ENCODE measurements at regions not wholly inside any gene's neighbourhood (a gene's known extent, or its start where the extent isn't known, plus 50 kb on each side); places are given as distances from the start of the nearest gene placed in this dataset.

DNA sequence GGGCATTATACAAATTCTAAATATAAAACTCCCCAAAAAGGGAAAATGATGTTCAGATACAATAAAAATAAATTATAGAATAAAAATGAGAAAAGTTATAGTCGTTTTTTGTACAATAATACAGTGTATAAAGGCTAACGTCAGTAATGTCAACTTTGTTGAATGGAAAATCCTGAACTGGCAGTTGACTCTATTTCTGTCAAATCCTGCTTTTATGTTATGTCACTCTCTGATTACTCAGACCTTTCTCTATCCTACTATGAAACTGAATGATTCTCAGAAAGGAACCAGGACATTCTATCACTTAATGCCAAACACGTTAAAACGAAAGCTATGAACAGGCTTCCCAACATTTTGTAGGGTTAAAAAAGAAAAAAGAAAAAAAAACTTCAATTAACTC is 636.4 kb downstream of the USP25 start:
- Histone ChIP-seq H3K27ac (no peak overlapping the region), H3K9me3 (ENCODE audit: low read depth, low read length) (no peaks in the 10 kb centered on the region), H3K36me3 (ENCODE audit: insufficient read depth, low read length) (no peaks in the 10 kb centered on the region), H3K4me3 (no peak overlapping the region), H3K9ac (ENCODE audit: insufficient read length) (no peak overlapping the region)
- DNase-seq (ENCODE audit: low read depth, low spot score) = no peak
- TF ChIP-seq POLR2AphosphoS5 (IDR thresholded peaks at IDR 0.05; ENCODE audit: borderline replicate concordance, low read depth, low read length) (no peak), EZH2 (IDR thresholded peaks at IDR 0.05) (no peak), FOXP2 (optimal IDR thresholded peaks at IDR 0.05; ENCODE audit: control extremely low read depth, extremely low read length, insufficient read depth) (no peak)

DNA sequence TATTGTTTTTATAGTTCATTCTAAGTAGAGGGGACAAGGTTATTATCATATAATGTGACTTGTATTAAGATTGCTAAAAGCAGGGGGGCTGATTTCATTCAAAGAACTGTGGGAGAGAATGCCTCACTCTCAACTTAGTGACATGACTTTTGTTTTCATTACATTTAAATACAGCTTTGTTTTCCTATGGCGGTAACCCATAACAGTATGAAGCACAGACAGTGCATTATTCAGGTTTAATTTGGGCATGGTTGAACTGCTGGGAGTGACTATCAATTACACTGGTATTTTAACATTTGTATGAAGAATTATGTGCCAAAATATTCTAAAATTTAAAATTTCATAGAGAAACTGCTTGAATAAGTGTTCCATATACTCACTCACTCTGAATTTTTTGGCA is 637.3 kb downstream of the USP25 start:
- DNase-seq (ENCODE audit: low read depth, low spot score) = no peak
- H3K27ac ChIP-seq = no peak overlapping the region
- no peaks in the 10 kb centered on the region for H3K36me3 ChIP-seq (ENCODE audit: insufficient read depth, low read length)
- H3K9me3 ChIP-seq (ENCODE audit: low read depth, low read length) = no peaks in the 10 kb centered on the region
- H3K4me3 ChIP-seq = no peak overlapping the region
- TF ChIP-seq POLR2AphosphoS5 (IDR thresholded peaks at IDR 0.05; ENCODE audit: borderline replicate concordance, low read depth, low read length) (no peak), EZH2 (IDR thresholded peaks at IDR 0.05) (no peak), FOXP2 (optimal IDR thresholded peaks at IDR 0.05; ENCODE audit: control extremely low read depth, extremely low read length, insufficient read depth) (no peak)
- H3K9ac ChIP-seq (ENCODE audit: insufficient read length) = no peak overlapping the region

DNA sequence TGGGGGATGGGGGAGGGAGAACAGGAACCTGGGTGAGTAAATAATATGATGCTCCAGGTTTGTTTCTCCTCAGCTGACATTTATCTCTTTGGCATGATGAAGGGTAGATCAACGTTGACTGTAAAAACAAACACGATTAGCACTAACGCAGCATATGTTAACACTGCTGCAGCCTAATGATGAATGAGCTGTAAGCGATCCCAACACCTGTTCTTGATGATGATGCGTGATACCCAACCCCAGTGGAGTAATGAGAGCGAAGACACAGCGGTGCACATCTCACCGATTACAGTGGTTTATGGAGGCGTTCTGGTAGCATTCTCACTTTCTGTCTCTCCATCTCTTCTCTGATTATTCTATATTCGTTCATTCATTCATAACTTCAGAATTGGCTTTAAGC is 640.4 kb downstream of the USP25 start:
- no peaks in the 10 kb centered on the region for H3K36me3 ChIP-seq (ENCODE audit: insufficient read depth, low read length)
- H3K27ac ChIP-seq = no peak overlapping the region
- no peak for DNase-seq (ENCODE audit: low read depth, low spot score)
- H3K4me3 ChIP-seq = no peak overlapping the region
- no peaks in the 10 kb centered on the region for H3K9me3 ChIP-seq (ENCODE audit: low read depth, low read length)
- no peak overlapping the region for H3K9ac ChIP-seq (ENCODE audit: insufficient read length)
- TF ChIP-seq FOXP2 (optimal IDR thresholded peaks at IDR 0.05; ENCODE audit: control extremely low read depth, extremely low read length, insufficient read depth) (no peak), POLR2AphosphoS5 (IDR thresholded peaks at IDR 0.05; ENCODE audit: borderline replicate concordance, low read depth, low read length) (no peak), EZH2 (IDR thresholded peaks at IDR 0.05) (no peak)

DNA sequence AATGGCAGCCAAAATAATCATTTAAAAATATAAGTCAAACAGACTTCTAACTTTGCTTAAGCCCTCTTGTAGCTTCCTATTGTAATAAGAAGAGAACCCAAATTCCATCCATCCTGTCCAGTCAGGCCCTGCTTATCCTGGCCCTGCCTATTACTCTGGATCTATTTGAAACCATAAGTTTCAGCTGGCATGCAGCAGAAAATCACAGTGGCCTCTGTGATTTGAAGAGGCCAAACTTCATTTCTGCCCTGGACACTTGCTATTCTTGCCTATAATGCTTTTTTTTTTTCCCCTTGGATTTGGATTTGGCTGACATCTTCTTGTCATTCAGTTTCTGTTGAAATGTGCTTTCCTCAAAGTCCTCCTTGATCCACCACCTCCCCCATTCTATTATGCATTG is 642.8 kb downstream of the USP25 start:
- no peak overlapping the region for H3K4me3 ChIP-seq
- no peak overlapping the region for H3K27ac ChIP-seq
- no peak overlapping the region for H3K9ac ChIP-seq (ENCODE audit: insufficient read length)
- TF ChIP-seq EZH2 (IDR thresholded peaks at IDR 0.05) (no peak), POLR2AphosphoS5 (IDR thresholded peaks at IDR 0.05; ENCODE audit: borderline replicate concordance, low read depth, low read length) (no peak), FOXP2 (optimal IDR thresholded peaks at IDR 0.05; ENCODE audit: control extremely low read depth, extremely low read length, insufficient read depth) (no peak)
- H3K36me3 ChIP-seq (ENCODE audit: insufficient read depth, low read length) = no peaks in the 10 kb centered on the region
- H3K9me3 ChIP-seq (ENCODE audit: low read depth, low read length) = no peaks in the 10 kb centered on the region
- DNase-seq (ENCODE audit: low read depth, low spot score) = no peak

DNA sequence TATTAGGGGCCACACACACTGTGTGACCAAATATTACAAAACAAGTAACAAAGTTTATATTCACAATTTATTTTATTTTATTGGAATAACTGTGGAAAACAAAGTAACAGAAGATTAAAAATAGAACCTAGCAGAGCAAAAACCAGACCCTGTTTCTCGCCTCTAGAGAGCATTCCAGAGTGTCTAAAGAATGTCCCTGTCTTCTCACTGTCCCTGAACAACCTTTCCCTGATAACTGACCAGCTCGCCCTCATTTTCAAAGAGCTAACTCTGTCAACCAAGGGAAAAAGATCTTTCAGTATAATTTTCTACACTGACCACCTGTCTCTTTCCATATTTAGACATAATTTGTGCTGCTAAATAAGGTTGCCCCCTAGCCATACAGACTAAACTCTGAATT is 646.9 kb downstream of the USP25 start:
- no peaks in the 10 kb centered on the region for H3K36me3 ChIP-seq (ENCODE audit: insufficient read depth, low read length)
- no peak for DNase-seq (ENCODE audit: low read depth, low spot score)
- H3K4me3 ChIP-seq = no peak overlapping the region
- H3K9ac ChIP-seq (ENCODE audit: insufficient read length) = no peak overlapping the region
- TF ChIP-seq EZH2 (IDR thresholded peaks at IDR 0.05) (no peak), POLR2AphosphoS5 (IDR thresholded peaks at IDR 0.05; ENCODE audit: borderline replicate concordance, low read depth, low read length) (no peak), FOXP2 (optimal IDR thresholded peaks at IDR 0.05; ENCODE audit: control extremely low read depth, extremely low read length, insufficient read depth) (no peak)
- H3K27ac ChIP-seq = no peak overlapping the region
- H3K9me3 ChIP-seq (ENCODE audit: low read depth, low read length) = no peaks in the 10 kb centered on the region

DNA sequence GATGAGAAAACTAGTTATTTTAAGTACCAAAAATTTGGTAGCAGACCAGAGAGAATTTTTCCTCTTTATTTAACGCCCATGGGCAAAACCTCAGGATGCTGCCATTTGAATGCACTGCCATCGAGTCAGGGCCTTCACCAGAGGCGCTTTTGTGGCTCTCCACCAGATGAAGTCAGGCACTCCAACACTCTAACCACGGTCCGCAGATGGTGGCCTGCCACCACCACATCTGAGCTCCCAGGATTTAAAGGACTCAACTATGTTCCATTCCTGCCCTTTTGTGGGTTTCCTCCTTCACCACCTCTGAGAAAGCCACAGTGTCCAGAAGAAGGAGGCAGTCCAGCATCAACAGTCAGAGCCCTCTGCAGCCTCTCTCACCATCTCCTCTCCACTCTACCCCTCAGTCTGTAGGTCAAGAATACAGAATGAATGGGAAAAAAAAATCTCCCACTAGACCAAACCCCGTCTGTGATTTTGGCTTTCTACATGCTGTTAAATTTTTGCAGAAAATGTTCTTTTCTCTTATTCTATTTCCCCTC is 647.4 kb downstream of the USP25 start:
- TF ChIP-seq POLR2AphosphoS5 (IDR thresholded peaks at IDR 0.05; ENCODE audit: borderline replicate concordance, low read depth, low read length) (no peak), EZH2 (IDR thresholded peaks at IDR 0.05) (no peak), FOXP2 (optimal IDR thresholded peaks at IDR 0.05; ENCODE audit: control extremely low read depth, extremely low read length, insufficient read depth) (no peak)
- no peak overlapping the region for H3K4me3 ChIP-seq
- H3K36me3 ChIP-seq (ENCODE audit: insufficient read depth, low read length) = no peaks in the 10 kb centered on the region
- H3K9me3 ChIP-seq (ENCODE audit: low read depth, low read length) = no peaks in the 10 kb centered on the region
- DNase-seq (ENCODE audit: low read depth, low spot score) = no peak
- H3K27ac ChIP-seq = no peak overlapping the region
- H3K9ac ChIP-seq (ENCODE audit: insufficient read length) = no peak overlapping the region

DNA sequence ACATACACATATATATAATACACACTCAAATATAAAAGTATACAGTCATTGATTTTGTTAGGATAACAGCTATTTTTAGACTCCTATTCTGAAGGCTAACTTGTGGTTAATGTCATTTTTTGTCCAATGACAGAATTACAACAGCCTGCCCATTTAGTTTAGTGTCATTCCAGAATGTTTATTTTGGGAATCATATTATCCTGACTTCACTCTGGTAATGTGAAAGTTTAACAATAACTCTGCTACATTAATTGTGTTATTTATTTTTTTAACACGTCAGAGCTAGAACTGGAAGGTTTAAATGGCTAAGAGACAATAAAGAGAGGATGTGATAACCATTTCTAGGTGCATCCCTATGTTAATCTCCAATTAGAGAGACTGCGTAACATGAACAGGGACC is 648.1 kb downstream of the USP25 start:
- H3K9ac ChIP-seq (ENCODE audit: insufficient read length) = no peak overlapping the region
- H3K4me3 ChIP-seq = no peak overlapping the region
- H3K27ac ChIP-seq = no peak overlapping the region
- H3K36me3 ChIP-seq (ENCODE audit: insufficient read depth, low read length) = no peaks in the 10 kb centered on the region
- no peak for DNase-seq (ENCODE audit: low read depth, low spot score)
- no peak for TF ChIP-seq EZH2 (IDR thresholded peaks at IDR 0.05)
- no peak for TF ChIP-seq POLR2AphosphoS5 (IDR thresholded peaks at IDR 0.05; ENCODE audit: borderline replicate concordance, low read depth, low read length)
- TF ChIP-seq FOXP2 (optimal IDR thresholded peaks at IDR 0.05; ENCODE audit: control extremely low read depth, extremely low read length, insufficient read depth) = no peak
- no peaks in the 10 kb centered on the region for H3K9me3 ChIP-seq (ENCODE audit: low read depth, low read length)

DNA sequence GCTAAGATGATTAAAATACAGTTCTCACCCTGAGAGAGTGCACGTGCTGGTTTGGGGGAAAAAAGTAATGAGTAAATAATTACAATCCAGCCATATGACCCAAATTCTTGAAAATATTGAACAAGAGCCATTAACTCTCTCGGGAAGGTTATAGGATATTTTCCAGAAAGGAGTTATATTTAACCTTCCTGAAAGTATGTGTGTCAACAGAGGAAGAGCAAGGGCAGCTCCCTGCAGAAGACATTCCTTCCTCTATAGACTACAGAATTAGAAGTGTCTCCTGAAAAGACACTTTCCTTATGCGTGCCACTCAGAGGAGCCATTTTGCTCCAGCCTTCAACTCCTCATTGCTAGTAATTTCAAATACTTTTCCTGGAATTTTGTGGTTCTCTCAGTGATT is 648.7 kb downstream of the USP25 start:
- no peaks in the 10 kb centered on the region for H3K9me3 ChIP-seq (ENCODE audit: low read depth, low read length)
- no peak overlapping the region for H3K9ac ChIP-seq (ENCODE audit: insufficient read length)
- no peak overlapping the region for H3K4me3 ChIP-seq
- TF ChIP-seq POLR2AphosphoS5 (IDR thresholded peaks at IDR 0.05; ENCODE audit: borderline replicate concordance, low read depth, low read length) (no peak), EZH2 (IDR thresholded peaks at IDR 0.05) (no peak)
- no peaks in the 10 kb centered on the region for H3K36me3 ChIP-seq (ENCODE audit: insufficient read depth, low read length)
- DNase-seq (ENCODE audit: low read depth, low spot score) = no peak
- H3K27ac ChIP-seq = no peak overlapping the region

DNA sequence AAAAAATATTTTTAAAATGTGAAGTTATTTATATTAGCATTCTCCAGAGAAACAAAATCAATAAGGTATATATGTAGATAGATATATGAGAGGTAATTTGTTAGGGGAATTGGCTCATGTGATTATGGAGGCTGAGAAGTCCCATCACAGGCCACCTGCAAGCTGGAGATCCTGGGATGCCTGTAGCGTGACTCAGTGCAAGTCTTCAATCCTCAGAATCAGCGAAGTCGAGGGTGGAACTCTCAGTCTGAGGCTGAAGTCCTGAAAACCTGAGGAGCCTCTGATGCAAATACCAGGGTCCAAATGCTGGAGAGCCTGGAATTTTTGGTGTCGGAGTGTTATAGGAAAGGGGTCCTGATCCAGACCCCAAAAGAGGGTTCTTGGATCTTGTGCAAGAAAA is 658.5 kb downstream of the USP25 start:
- H3K27ac ChIP-seq = no peak overlapping the region
- no peak overlapping the region for H3K9ac ChIP-seq (ENCODE audit: insufficient read length)
- H3K36me3 ChIP-seq (ENCODE audit: insufficient read depth, low read length) = 0 out of 2 replicates have a peak, but pooled peaks cover 3% of the 10 kb centered on the region

More for the DNA sequence above, 658.5 kb downstream of the USP25 start:
- Histone ChIP-seq H3K4me3 (no peak overlapping the region), H3K9me3 (ENCODE audit: low read depth, low read length) (no peaks in the 10 kb centered on the region)
- no peak for TF ChIP-seq EZH2 (IDR thresholded peaks at IDR 0.05)
- TF ChIP-seq FOXP2 (optimal IDR thresholded peaks at IDR 0.05; ENCODE audit: control extremely low read depth, extremely low read length, insufficient read depth) = no peak
- TF ChIP-seq POLR2AphosphoS5 (IDR thresholded peaks at IDR 0.05; ENCODE audit: borderline replicate concordance, low read depth, low read length) = no peak
- no peak for DNase-seq (ENCODE audit: low read depth, low spot score)

All from SK-N-MC (cell line).